ENCODE measurements at regions not wholly inside any gene's neighbourhood (a gene's known extent, or its start where the extent isn't known, plus 50 kb on each side); places are given as distances from the start of the nearest gene placed in this dataset.
A peak's percentile ranks its signal among the peaks of the same experiment; 100 is the strongest.

DNA sequence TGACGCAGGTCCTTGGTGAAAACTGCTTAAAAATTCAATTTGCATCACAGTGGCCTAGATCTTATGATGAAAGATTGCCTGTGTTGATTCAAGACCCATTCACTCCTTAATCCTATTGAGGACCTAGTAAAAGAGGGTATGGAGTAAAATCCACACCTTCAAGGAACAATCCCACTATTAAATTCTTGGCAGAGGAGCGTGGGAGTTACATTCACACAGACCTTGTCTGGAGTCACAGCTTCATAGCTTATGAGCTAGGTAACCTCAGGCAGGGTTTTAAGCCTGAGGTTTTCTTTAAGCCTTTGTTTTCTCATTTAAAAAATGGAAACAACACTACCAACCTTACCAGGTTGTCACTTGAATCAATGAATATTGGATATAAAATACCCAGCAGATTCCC lies 566.5 kb upstream of the ZNF462 start:
- H3K9me3 ChIP-seq: no peaks in the 10 kb centered on the region
- 94 to 100% (median 97%) methylated on average over 2 of the region's 2 CpGs for WGBS, 3 donors
- no peaks in the 10 kb centered on the region for H3K27me3 ChIP-seq (ENCODE audit: insufficient read depth in 3 of 3, low read length in 2 of 3)
- intact Hi-C loops (cut with DNase I): no loop called here
- no peaks in the 10 kb centered on the region for H3K36me3 ChIP-seq (ENCODE audit: insufficient read depth in 1 of 2, low read depth in 1 of 2)
- no peak overlapping the region for H3K27ac ChIP-seq
- no peak overlapping the region for H3K4me3 ChIP-seq
- no peaks in the 10 kb centered on the region for H3K4me1 ChIP-seq
- DNase-seq: no peak
- TF ChIP-seq, protein P1, sequence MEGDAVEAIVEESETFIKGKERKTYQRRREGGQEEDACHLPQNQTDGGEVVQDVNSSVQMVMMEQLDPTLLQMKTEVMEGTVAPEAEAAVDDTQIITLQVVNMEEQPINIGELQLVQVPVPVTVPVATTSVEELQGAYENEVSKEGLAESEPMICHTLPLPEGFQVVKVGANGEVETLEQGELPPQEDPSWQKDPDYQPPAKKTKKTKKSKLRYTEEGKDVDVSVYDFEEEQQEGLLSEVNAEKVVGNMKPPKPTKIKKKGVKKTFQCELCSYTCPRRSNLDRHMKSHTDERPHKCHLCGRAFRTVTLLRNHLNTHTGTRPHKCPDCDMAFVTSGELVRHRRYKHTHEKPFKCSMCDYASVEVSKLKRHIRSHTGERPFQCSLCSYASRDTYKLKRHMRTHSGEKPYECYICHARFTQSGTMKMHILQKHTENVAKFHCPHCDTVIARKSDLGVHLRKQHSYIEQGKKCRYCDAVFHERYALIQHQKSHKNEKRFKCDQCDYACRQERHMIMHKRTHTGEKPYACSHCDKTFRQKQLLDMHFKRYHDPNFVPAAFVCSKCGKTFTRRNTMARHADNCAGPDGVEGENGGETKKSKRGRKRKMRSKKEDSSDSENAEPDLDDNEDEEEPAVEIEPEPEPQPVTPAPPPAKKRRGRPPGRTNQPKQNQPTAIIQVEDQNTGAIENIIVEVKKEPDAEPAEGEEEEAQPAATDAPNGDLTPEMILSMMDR (IDR thresholded peaks at IDR 0.05): no peak
- no peak for ATAC-seq

DNA sequence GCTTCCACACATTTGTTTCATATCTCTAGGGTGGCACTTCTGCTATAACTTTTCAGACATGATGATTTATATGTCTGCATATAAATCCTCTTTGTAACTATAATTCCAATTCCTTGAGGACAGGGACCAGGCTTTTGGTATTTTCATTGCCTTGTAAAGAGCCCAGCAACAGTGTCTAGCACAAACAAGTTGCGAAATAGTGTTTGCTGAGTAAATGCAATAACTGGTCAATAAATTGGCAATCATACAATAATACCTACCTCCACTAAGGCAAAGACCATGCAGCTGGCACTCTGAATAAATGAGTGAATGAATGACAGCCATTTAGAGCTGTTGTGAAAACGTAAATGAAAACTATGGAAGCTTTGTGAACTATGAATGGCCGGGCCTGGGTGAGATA lies 564.0 kb upstream of the ZNF462 start:
- ATAC-seq: no peak
- Histone ChIP-seq H3K4me1 (no peaks in the 10 kb centered on the region), H3K9me3 (no peaks in the 10 kb centered on the region), H3K27ac (no peak overlapping the region), H3K36me3 (ENCODE audit: insufficient read depth in 1 of 2, low read depth in 1 of 2) (no peaks in the 10 kb centered on the region), H3K27me3 (ENCODE audit: insufficient read depth in 3 of 3, low read length in 2 of 3) (no peaks in the 10 kb centered on the region), H3K4me3 (no peak overlapping the region)
- intact Hi-C loops (cut with DNase I): no loop called here
- no peak for DNase-seq
- TF ChIP-seq, protein P1 (IDR thresholded peaks at IDR 0.05): no peak
- WGBS, 3 donors: 94 to 98% (median 95%) methylated on average over 3 of the region's 3 CpGs

DNA sequence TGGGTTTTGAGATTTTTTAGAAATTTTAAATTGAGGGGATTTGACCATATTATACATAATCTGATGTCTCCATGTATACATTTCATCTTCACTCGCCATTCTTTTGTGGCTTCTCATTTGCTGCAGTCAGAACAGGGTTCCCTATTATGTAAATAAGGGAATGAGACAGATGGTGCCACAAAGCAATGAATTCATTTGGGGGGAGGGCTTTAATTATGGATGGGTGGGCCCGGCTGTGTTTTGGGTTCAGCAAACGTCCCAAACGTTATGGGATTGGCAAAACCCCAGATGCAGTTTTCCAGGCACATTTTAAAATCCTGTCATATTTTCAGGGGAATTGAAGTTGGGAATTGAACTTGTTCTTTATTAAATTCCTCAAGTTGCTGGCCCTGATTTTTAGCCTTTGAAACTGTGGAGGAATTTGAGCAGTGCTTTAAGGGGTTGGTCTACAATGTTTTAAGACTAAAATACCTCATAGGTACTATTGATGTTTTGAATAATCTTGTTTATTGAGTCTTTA lies 558.5 kb upstream of the ZNF462 start:
- Histone ChIP-seq H3K27ac (no peak overlapping the region), H3K4me1 (no peaks in the 10 kb centered on the region), H3K9me3 (no peaks in the 10 kb centered on the region), H3K27me3 (ENCODE audit: insufficient read depth in 3 of 3, low read length in 2 of 3) (no peaks in the 10 kb centered on the region), H3K36me3 (ENCODE audit: insufficient read depth in 1 of 2, low read depth in 1 of 2) (no peaks in the 10 kb centered on the region), H3K4me3 (no peak overlapping the region)
- no peak for DNase-seq
- intact Hi-C loops (cut with DNase I): no loop called here
- WGBS, 3 donors: 44 to 56% (median 54%) methylated on average over 4 of the region's 4 CpGs
- no peak for ATAC-seq
- TF ChIP-seq, protein P1 (IDR thresholded peaks at IDR 0.05): no peak

DNA sequence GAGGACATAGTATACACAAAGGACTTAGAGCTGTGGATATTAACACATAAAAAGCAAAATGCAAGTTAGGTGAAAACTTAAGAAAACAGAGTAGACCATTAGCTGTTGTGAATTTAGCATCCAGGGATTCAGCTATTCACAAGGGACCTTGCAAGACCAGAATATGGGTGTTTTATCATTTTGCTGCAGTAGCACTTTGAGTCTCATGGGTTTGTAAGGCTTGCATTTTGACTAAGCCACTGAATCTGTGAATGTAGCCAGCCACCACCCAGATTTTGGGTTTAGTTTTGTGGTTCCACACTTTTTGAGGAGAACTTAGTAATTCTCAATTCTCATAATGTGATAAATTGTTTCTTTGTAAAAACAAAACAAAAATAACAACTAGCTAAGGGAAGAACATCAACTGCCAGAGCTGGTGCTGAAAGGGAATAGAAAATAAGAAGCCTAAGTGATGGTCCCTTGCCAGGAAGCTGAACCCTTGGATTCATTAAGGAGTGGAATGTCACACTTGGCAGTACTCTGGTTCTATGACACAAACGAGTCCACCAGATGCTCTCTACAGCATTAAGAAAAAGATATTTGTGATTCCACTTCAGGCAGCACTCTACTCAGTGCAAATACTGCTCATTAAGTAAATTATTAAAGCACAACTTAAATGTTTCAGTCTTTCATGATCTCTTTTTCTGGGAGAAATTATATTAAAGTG lies 557.4 kb upstream of the ZNF462 start:
- no peak overlapping the region for H3K4me3 ChIP-seq
- H3K9me3 ChIP-seq: no peaks in the 10 kb centered on the region
- H3K36me3 ChIP-seq (ENCODE audit: insufficient read depth in 1 of 2, low read depth in 1 of 2): no peaks in the 10 kb centered on the region
- H3K4me1 ChIP-seq: no peaks in the 10 kb centered on the region
- no peak overlapping the region for H3K27ac ChIP-seq
- no peaks in the 10 kb centered on the region for H3K27me3 ChIP-seq (ENCODE audit: insufficient read depth in 3 of 3, low read length in 2 of 3)
- DNase-seq: no peak
- 4 to 11% (median 8%) methylated on average over 1 of the region's 1 CpG for WGBS, 3 donors
- TF ChIP-seq, protein P1 (IDR thresholded peaks at IDR 0.05): no peak
- ATAC-seq: peak in 1 of 4 donors; percentile 28
- intact Hi-C loops (cut with DNase I): no loop called here

DNA sequence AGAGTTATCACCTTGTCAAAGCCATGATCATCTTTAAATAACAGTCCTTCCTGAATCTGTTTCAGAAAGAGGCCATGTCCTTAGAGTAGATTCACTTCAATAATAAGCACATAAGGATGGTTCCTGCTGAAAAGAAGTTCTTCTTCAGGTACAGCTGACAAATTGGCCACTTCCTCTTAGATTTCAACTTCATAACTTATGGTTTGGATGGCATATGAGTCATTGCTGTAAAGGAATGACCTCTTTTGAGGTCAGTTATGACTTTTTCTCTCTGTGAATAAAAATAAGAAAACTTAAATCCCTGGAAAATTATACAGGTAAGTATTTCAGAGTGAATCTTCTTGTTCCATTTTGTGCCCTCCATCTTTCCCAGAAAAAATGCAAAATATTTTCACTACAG lies 555.3 kb upstream of the ZNF462 start:
- no peaks in the 10 kb centered on the region for H3K4me1 ChIP-seq
- no peaks in the 10 kb centered on the region for H3K9me3 ChIP-seq
- no peak for DNase-seq
- H3K27me3 ChIP-seq (ENCODE audit: insufficient read depth in 3 of 3, low read length in 2 of 3): no peaks in the 10 kb centered on the region
- H3K27ac ChIP-seq: no peak overlapping the region
- intact Hi-C loops (cut with DNase I): no loop called here
- TF ChIP-seq, protein P1 (IDR thresholded peaks at IDR 0.05): no peak
- no peaks in the 10 kb centered on the region for H3K36me3 ChIP-seq (ENCODE audit: insufficient read depth in 1 of 2, low read depth in 1 of 2)
- no peak overlapping the region for H3K4me3 ChIP-seq
- ATAC-seq: no peak

Data from psoas muscle (tissue), 7 donors.